ENCODE measurements at regions not wholly inside any gene's neighbourhood (a gene's known extent, or its start where the extent isn't known, plus 50 kb on each side); places are given as distances from the start of the nearest gene placed in this dataset.

- no peak for TF ChIP-seq CHD4 (IDR thresholded peaks at IDR 0.05; ENCODE audit: borderline replicate concordance)
- TF ChIP-seq RCOR1 (IDR thresholded peaks at IDR 0.05; ENCODE audit: low read depth, low read length): no peak
- TF ChIP-seq MAFK (IDR thresholded peaks at IDR 0.05; ENCODE audit: partially characterized antibody): peak; percentile 97
- TF ChIP-seq, protein P1, sequence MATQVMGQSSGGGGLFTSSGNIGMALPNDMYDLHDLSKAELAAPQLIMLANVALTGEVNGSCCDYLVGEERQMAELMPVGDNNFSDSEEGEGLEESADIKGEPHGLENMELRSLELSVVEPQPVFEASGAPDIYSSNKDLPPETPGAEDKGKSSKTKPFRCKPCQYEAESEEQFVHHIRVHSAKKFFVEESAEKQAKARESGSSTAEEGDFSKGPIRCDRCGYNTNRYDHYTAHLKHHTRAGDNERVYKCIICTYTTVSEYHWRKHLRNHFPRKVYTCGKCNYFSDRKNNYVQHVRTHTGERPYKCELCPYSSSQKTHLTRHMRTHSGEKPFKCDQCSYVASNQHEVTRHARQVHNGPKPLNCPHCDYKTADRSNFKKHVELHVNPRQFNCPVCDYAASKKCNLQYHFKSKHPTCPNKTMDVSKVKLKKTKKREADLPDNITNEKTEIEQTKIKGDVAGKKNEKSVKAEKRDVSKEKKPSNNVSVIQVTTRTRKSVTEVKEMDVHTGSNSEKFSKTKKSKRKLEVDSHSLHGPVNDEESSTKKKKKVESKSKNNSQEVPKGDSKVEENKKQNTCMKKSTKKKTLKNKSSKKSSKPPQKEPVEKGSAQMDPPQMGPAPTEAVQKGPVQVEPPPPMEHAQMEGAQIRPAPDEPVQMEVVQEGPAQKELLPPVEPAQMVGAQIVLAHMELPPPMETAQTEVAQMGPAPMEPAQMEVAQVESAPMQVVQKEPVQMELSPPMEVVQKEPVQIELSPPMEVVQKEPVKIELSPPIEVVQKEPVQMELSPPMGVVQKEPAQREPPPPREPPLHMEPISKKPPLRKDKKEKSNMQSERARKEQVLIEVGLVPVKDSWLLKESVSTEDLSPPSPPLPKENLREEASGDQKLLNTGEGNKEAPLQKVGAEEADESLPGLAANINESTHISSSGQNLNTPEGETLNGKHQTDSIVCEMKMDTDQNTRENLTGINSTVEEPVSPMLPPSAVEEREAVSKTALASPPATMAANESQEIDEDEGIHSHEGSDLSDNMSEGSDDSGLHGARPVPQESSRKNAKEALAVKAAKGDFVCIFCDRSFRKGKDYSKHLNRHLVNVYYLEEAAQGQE (IDR thresholded peaks at IDR 0.05): no peak
- Histone ChIP-seq H3K4me3 (no peak overlapping the region), H3K4me2 (no peak overlapping the region), H3K9me3 (no peaks in the 10 kb centered on the region), H3K4me1 (peaks cover 6% of the 10 kb centered on the region; the same call in 2 of the 3 replicates), H3K27ac (no peak overlapping the region)
- DNase-seq (ENCODE audit: low read depth in 1 of 2, low spot score in 1 of 2) (no peak), ATAC-seq (no peak), FAIRE-seq (no peak)
- WGBS (ENCODE audit: missing lambda C conversion rate): 82% methylated on average over 3 of the region's 3 CpGs
- POLR2A ChIA-PET: no interaction called here
- CTCF ChIA-PET: interaction anchor here (1.3 to 1.5 kb wide), 2 partner anchors 27 to 311 kb away, joined by 3 to 4 read pairs; no protein-coding TSS in a partner anchor
Observed at GRCh38 chr1:224541072-224541790, 74.9 kb upstream of the CNIH3 start.

- no peak for TF ChIP-seq ZNF302 (CRISPR knock-in tag; IDR thresholded peaks at IDR 0.05)
- TF ChIP-seq, protein P2, sequence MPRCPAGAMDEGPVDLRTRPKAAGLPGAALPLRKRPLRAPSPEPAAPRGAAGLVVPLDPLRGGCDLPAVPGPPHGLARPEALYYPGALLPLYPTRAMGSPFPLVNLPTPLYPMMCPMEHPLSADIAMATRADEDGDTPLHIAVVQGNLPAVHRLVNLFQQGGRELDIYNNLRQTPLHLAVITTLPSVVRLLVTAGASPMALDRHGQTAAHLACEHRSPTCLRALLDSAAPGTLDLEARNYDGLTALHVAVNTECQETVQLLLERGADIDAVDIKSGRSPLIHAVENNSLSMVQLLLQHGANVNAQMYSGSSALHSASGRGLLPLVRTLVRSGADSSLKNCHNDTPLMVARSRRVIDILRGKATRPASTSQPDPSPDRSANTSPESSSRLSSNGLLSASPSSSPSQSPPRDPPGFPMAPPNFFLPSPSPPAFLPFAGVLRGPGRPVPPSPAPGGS (IDR thresholded peaks at IDR 0.05): no peak
- Histone ChIP-seq H3K4me1 (peaks cover 6% of the 10 kb centered on the region; the same call in 2 of the 3 replicates), H3K4me2 (no peak overlapping the region), H3K4me3 (no peak overlapping the region), H3K27ac (no peak overlapping the region), H3K9me3 (no peaks in the 10 kb centered on the region)
- ChIA-PET POLR2A (no interaction called here), CTCF (interaction anchor here (1.5 kb wide), 1 partner anchor 310 kb away, joined by 4 read pairs; no protein-coding TSS in a partner anchor)
- FAIRE-seq: no peak
- DNase-seq (ENCODE audit: low read depth in 1 of 2, low spot score in 1 of 2): no peak
- no peak for ATAC-seq
- 44% methylated on average over 5 of the region's 5 CpGs for WGBS (ENCODE audit: missing lambda C conversion rate)
Observed at GRCh38 chr1:224541901-224542630, 74.1 kb upstream of the CNIH3 start.

GRCh38 chr1:224542783-224543440 lies 73.2 kb upstream of the CNIH3 start:
- DNase-seq (ENCODE audit: low read depth in 1 of 2, low spot score in 1 of 2) (peak in 1 of 2 experiments; percentile 28), ATAC-seq (peak in 1 of 2 experiments; percentile 61; a peak in 5 of 6 replicates), FAIRE-seq (no peak)
- Histone ChIP-seq H3K9me3 (no peaks in the 10 kb centered on the region), H3K4me2 (0 out of 3 replicates have a peak overlapping the region, but pooled peaks have one; percentile 13), H3K4me1 (peaks cover 6% of the 10 kb centered on the region; the same call in 2 of the 3 replicates), H3K27ac (no peak overlapping the region), H3K4me3 (no peak overlapping the region)
- ChIA-PET POLR2A (no interaction called here), CTCF (interaction anchor here (0.6 to 4.5 kb wide), 3 partner anchors 18 to 384 kb away, joined by 4 to 21 read pairs (median 4); no protein-coding TSS in a partner anchor)
- TF ChIP-seq HEYL (CRISPR knock-in tag; IDR thresholded peaks at IDR 0.05) (no peak), KDM1A (IDR thresholded peaks at IDR 0.05; ENCODE audit: low read depth) (no peak), GATA3 (IDR thresholded peaks at IDR 0.05; ENCODE audit: borderline replicate concordance) (no peak), RARB (CRISPR knock-in tag; IDR thresholded peaks at IDR 0.05) (no peak), E2F6 (IDR thresholded peaks at IDR 0.05; ENCODE audit: borderline replicate concordance, low read depth) (no peak), NFE2L2 (conservative IDR thresholded peaks at IDR 0.05; ENCODE audit: low read length) (no peak)
- WGBS (ENCODE audit: missing lambda C conversion rate): 47% methylated on average over 7 of the region's 7 CpGs

Data from A549 (cell line).